GM23248 (cell line): ENCODE measurements at regions not wholly inside any gene's neighbourhood (a gene's known extent, or its start where the extent isn't known, plus 50 kb on each side); places are given as distances from the start of the nearest gene placed in this dataset.

Experiments used
- EZH2 ChIP-seq: fragments of 200-600 bp; sonication (generic); IDR thresholded peaks from 2 replicates; pipeline ENCODE4 v1.6.1; 2018; ENCODE audit warnings: antibody characterized with exemption, mild to moderate bottlenecking; ENCODE audit not compliant: insufficient read depth, poor library complexity, severe bottlenecking
- EZH2phosphoT487 ChIP-seq: fragments of 200-600 bp; sonication (generic); IDR thresholded peaks from 2 replicates; pipeline ENCODE4 v1.6.1; 2018; ENCODE audit warnings: antibody characterized with exemption, moderate library complexity, mild to moderate bottlenecking, low read depth; ENCODE audit not compliant: insufficient read depth

DNA sequence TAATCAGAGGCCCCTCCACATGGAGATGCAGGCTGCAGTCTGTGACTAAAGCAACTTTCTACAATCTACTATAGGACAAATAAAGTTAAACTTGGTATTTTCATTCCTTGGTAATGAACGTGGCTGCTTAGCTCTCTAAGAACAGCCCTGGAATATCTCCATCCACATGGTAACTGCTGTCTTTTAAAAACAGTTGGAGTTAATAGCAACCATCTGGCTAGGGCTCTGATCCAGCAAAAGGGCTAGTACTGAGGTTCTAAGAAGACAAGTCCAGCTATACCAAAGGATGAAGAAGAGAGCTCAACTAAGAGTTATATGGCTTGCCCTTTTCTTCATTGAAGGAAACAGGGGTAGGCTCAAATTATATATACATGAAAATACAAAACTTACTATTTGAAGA, 920.1 kb downstream of the FLRT2 start:
- TF ChIP-seq EZH2: no peak
- TF ChIP-seq EZH2phosphoT487: no peak
